Cardiac muscle cell (in vitro differentiated cells and primary cell): ENCODE measurements at regions not wholly inside any gene's neighbourhood (a gene's known extent, or its start where the extent isn't known, plus 50 kb on each side); places are given as distances from the start of the nearest gene placed in this dataset.
"Not testable (repeated sequence)": the region's sequence is repeated elsewhere in the genome, so short reads cannot be mapped to it uniquely, and the experiment has no call there.

Experiments used
- DNase-seq, 2 donors: peaks; one replicate each; pipeline versions ENCODE4 v3.0.0 to v3.0.0-alpha.2; 2010 to 2017; ENCODE audit warnings: low read depth in 1 of 2, low spot score in 1 of 2
- H3K27ac ChIP-seq: fragments of 200-600 bp; sonication (generic); 2 replicates; pipeline ENCODE4 v1.5.1; 2016
- H3K27me3 ChIP-seq: fragments of 200-600 bp; sonication (generic); 2 replicates; pipeline ENCODE4 v1.6.0; 2016; ENCODE audit warnings: control low read depth
- H3K36me3 ChIP-seq: fragments of 200-600 bp; sonication (generic); 2 replicates; pipeline ENCODE4 v1.5.1; 2016; ENCODE audit warnings: control low read depth
- H3K4me1 ChIP-seq: fragments of 200-600 bp; sonication (generic); 2 replicates; pipeline ENCODE4 v1.8.1; 2017; ENCODE audit warnings: low read depth, mild to moderate bottlenecking, mixed run types
- H3K4me3 ChIP-seq: fragments of 200-600 bp; sonication (generic); 2 replicates; pipeline ENCODE4 v1.5.1; 2016; ENCODE audit warnings: mild to moderate bottlenecking
- H3K9me3 ChIP-seq: fragments of 200-600 bp; sonication (generic); 2 replicates; pipeline ENCODE4 v1.5.1; 2017; ENCODE audit warnings: low read depth, mild to moderate bottlenecking, control low read depth
- TF ChIP-seq, protein P1 (sequence below): IDR thresholded peaks from 2 replicates; pipeline ENCODE4 v1.5.1; 2012; ENCODE audit warnings: low read depth, mild to moderate bottlenecking, low read length

DNA sequence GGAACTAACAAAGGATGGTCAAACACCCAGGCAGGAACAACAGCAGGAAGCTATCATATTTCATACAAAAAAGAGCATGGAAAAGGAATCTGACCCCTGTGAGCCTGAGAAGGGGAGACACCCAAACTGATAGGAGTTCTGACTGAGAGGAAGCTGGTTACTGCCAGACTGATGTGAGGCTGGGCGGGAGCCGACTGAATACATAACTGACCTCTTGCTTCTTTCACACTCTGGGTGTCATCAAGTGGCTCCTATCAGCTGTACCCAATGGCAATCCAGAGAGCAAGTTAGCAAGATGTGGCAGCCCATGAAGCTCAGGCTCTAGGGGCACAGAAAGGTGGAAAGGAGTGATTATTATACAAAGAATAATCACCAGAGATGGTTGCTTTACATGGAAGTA lies 795.1 kb upstream of the HS3ST5 start:
- H3K4me3 ChIP-seq = no peak overlapping the region
- no peak overlapping the region for H3K27ac ChIP-seq
- no peaks in the 10 kb centered on the region for H3K36me3 ChIP-seq
- peak in 1 of 2 donors; percentile 12 for DNase-seq
- no peaks in the 10 kb centered on the region for H3K4me1 ChIP-seq
- TF ChIP-seq, protein P1, sequence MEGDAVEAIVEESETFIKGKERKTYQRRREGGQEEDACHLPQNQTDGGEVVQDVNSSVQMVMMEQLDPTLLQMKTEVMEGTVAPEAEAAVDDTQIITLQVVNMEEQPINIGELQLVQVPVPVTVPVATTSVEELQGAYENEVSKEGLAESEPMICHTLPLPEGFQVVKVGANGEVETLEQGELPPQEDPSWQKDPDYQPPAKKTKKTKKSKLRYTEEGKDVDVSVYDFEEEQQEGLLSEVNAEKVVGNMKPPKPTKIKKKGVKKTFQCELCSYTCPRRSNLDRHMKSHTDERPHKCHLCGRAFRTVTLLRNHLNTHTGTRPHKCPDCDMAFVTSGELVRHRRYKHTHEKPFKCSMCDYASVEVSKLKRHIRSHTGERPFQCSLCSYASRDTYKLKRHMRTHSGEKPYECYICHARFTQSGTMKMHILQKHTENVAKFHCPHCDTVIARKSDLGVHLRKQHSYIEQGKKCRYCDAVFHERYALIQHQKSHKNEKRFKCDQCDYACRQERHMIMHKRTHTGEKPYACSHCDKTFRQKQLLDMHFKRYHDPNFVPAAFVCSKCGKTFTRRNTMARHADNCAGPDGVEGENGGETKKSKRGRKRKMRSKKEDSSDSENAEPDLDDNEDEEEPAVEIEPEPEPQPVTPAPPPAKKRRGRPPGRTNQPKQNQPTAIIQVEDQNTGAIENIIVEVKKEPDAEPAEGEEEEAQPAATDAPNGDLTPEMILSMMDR = no peak
- H3K27me3 ChIP-seq = no peaks in the 10 kb centered on the region
- no peaks in the 10 kb centered on the region for H3K9me3 ChIP-seq

DNA sequence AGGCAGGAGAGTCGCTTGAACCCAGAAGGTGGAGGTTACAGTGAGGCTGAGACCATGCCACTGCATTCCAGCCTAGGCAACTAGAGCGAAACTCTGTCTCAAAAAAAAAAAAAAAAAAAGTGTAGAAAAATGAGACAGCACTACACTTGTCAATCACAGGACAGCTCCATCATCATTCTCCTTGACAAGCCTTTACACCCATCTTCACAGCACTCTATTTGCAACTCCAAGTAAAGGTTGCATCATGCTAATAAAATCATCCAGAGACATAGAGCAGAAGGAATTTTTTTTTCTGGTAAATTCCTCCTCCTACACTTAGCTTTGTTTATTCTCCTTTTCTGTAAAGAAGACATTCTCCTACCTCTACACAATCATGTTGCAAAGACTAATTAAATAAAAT lies 791.0 kb upstream of the HS3ST5 start:
- no peak overlapping the region for H3K4me3 ChIP-seq
- no peaks in the 10 kb centered on the region for H3K27me3 ChIP-seq
- TF ChIP-seq, protein P1 = no peak
- H3K27ac ChIP-seq = no peak overlapping the region
- H3K9me3 ChIP-seq = no peaks in the 10 kb centered on the region
- H3K36me3 ChIP-seq = no peaks in the 10 kb centered on the region
- no peak for DNase-seq
- no peaks in the 10 kb centered on the region for H3K4me1 ChIP-seq

DNA sequence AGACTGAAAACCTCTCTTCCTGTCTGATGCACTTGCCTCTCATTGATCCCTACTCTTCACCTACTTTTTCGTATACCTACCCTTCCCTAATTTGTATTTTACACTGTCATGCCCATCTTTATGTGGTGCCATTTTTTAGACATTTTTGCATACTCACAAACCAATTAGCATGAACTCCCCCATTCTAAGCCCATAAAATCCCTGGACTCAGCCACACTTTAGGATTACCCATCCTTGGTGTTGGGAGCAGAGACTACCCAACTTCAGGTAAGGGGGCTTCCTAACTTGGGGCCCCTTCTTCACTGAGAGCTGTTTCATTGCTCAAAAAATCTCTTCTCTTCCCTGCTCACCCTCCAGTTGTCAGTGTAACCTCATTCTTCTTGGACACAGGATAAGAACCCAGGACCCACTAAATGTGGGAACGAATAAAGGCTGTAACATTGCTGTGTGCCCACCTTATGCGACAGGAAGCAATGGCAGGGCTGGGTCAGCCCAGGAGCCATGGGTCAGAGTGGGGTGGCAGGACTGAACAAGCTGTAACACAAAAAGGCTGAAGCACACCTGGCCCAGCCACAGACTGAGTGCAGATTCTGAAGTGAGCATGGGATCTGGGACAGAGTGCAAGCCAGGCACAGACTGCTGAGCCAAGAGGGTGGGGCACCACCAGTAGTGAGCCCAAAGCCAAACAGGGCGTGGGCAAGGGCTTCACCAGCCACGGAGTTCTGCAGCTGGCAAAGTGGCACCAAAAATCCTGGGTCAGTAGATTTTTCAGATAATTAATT lies 789.1 kb upstream of the HS3ST5 start:
- TF ChIP-seq, protein P1 = no peak
- Histone ChIP-seq H3K27ac (no peak overlapping the region), H3K4me1 (no peaks in the 10 kb centered on the region), H3K9me3 (no peaks in the 10 kb centered on the region), H3K27me3 (no peaks in the 10 kb centered on the region), H3K4me3 (no peak overlapping the region), H3K36me3 (no peaks in the 10 kb centered on the region)
- no peak for DNase-seq

DNA sequence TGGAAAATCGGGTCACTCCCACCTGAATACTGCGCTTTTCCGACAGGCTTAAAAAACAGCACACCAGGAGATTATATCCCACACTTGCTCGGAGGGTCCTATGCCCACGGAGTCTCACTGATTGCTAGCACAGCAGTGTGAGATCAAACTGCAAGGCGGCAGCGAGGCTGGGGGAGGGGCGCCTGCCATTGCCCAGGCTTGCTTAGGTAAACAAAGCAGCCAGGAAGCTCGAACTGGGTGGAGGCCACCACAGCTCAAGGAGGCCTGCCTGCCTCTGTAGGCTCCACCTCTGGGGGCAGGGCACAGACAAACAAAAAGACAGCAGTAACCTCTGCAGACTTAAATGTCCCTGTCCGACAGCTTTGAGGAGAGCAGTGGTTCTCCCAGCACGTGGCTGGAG lies 778.7 kb upstream of the HS3ST5 start:
- not testable (repeated sequence) for DNase-seq, H3K27ac ChIP-seq, H3K4me1 ChIP-seq, H3K9me3 ChIP-seq, H3K4me3 ChIP-seq, H3K36me3 ChIP-seq, H3K27me3 ChIP-seq

DNA sequence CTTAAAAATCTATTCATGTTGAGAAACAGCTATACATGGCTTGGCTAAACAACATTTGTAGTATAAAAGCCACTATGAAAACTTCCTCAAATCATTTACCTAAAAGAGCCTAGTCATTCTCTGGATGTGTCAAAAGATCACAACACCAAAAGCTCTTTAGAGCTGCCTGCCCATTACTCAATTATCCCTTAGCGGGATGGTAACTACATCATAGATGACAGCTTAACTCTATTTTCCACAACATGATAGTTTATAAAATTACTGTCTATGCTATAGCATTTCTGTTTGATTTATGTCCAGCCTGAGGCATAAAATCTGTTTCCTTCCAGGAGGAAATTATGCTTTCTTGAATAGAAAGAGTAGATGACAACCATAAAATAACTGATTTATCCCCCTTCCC lies 777.6 kb upstream of the HS3ST5 start:
- Histone ChIP-seq H3K36me3 (no peaks in the 10 kb centered on the region), H3K4me3 (no peak overlapping the region), H3K9me3 (no peaks in the 10 kb centered on the region), H3K27ac (no peak overlapping the region), H3K4me1 (no peaks in the 10 kb centered on the region), H3K27me3 (no peaks in the 10 kb centered on the region)
- no peak for DNase-seq
- TF ChIP-seq, protein P1 = no peak

DNA sequence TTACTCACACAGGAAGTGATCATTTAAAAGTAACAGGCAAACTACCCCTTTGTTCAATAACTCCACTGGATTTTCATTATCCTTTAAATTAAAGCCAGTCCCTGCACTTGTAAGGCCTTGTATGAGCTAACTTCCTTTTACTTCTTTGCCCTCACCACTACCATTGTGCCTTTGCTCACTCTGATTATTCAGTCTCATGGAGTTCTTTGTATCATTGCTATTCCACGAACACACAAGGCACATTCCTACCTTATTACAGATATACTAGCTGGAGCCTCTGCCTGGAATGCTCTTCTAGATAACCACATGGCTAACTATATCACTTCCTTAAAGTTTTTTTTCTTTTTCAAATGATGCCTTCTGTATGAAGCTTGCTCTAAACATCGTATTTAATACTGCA lies 748.6 kb upstream of the HS3ST5 start:
- no peak overlapping the region for H3K4me3 ChIP-seq
- no peaks in the 10 kb centered on the region for H3K9me3 ChIP-seq
- TF ChIP-seq, protein P1 = no peak
- H3K27me3 ChIP-seq = no peaks in the 10 kb centered on the region
- no peaks in the 10 kb centered on the region for H3K36me3 ChIP-seq
- no peaks in the 10 kb centered on the region for H3K4me1 ChIP-seq
- DNase-seq = no peak
- no peak overlapping the region for H3K27ac ChIP-seq
